SJSA1 (cell line): ENCODE measurements at regions not wholly inside any gene's neighbourhood (a gene's known extent, or its start where the extent isn't known, plus 50 kb on each side); places are given as distances from the start of the nearest gene placed in this dataset.

Experiments used
- DNase-seq, 2 experiments: peaks; one replicate each; pipeline ENCODE4 v3.0.0-alpha.2; 2015 to 2020; ENCODE audit warnings: low spot score in 2 of 2, low read depth in 1 of 2
- H3K27ac ChIP-seq: fragments of 250-450 bp; sonication (Bioruptor Pico); 2 replicates; pipeline ENCODE4 v1.5.1; 2020; ENCODE audit warnings: mild to moderate bottlenecking, moderate library complexity
- H3K27me3 ChIP-seq: fragments of 250-450 bp; sonication (Bioruptor Pico); replicated peaks from 2 replicates; pipeline ENCODE4 v1.5.1; 2020; ENCODE audit warnings: mild to moderate bottlenecking, moderate library complexity
- H3K36me3 ChIP-seq: fragments of 250-450 bp; sonication (Bioruptor Pico); 2 replicates; pipeline ENCODE4 v1.5.1; 2020; ENCODE audit warnings: mild to moderate bottlenecking
- H3K4me1 ChIP-seq: fragments of 250-450 bp; sonication (Bioruptor Pico); replicated peaks from 2 replicates; pipeline ENCODE4 v1.6.1; 2021; ENCODE audit warnings: mild to moderate bottlenecking
- H3K4me3 ChIP-seq: fragments of 250-450 bp; sonication (Bioruptor Pico); 2 replicates; pipeline ENCODE4 v1.5.1; 2020; ENCODE audit warnings: mild to moderate bottlenecking
- H3K9me3 ChIP-seq: fragments of 250-450 bp; sonication (Bioruptor Pico); replicated peaks from 2 replicates; pipeline ENCODE4 v1.5.1; 2020; ENCODE audit warnings: mild to moderate bottlenecking

- DNase-seq = no peak
- Histone ChIP-seq H3K27me3 (no peaks in the 10 kb centered on the region), H3K4me3 (no peak overlapping the region), H3K36me3 (no peaks in the 10 kb centered on the region), H3K9me3 (no peaks in the 10 kb centered on the region), H3K4me1 (peaks cover 67% of the 10 kb centered on the region), H3K27ac (peak overlapping the region; percentile 36)
Observed at GRCh38 chr1:94726981-94727685, 93.0 kb upstream of the SLC44A3 start.

DNA sequence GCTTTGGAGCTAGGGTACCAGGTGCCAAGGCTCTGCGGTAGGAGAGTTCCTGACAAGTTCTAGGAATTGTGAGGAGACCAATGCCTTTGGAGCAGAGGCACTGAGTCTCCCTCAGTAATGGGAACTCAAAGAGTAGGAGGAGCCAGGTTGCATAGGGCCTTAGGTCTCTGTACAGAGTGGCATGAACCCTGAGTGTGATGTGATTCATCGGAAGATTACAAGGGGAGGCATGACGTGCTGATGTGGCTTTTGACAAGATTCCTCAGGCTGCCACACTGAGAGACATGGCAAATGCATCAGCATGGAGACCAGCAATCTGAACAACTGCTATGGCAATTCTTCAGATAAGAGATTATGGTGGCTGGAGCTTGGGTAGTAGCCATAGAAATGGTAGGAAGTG lies 94.6 kb upstream of the SLC44A3 start:
- Histone ChIP-seq H3K27ac (peak overlapping the region; percentile 36), H3K4me3 (no peak overlapping the region), H3K27me3 (no peaks in the 10 kb centered on the region), H3K36me3 (no peaks in the 10 kb centered on the region), H3K4me1 (peaks cover 54% of the 10 kb centered on the region), H3K9me3 (no peaks in the 10 kb centered on the region)
- DNase-seq = peak in 1 of 2 experiments; percentile 67

- no peaks in the 10 kb centered on the region for H3K36me3 ChIP-seq
- DNase-seq = no peak
- no peaks in the 10 kb centered on the region for H3K27me3 ChIP-seq
- H3K27ac ChIP-seq = no peak overlapping the region
- H3K9me3 ChIP-seq = no peaks in the 10 kb centered on the region
- peaks cover 37% of the 10 kb centered on the region for H3K4me1 ChIP-seq
- no peak overlapping the region for H3K4me3 ChIP-seq
Observed at GRCh38 chr1:94723894-94724293, 96.3 kb upstream of the SLC44A3 start.

DNA sequence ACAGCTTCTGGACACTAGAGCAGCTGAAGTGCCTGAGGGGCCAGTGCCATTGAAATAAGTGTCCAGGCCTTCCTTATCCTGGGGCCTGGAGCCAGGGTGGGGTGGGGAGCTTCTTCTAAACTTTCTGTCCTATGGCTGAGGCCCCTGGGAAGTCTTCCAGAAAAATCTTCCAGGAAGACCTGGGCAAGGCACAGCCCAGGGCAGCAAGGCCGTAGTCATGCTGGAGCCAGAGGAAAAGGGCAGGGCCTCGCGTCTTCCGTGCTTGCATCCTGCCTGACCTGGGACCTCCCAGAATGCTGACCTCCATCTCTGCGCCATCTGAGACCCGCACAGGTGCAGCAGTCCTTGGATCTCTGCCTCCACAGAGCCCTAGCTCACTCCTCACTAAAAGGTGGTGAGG lies 96.7 kb upstream of the SLC44A3 start:
- no peak for DNase-seq
- Histone ChIP-seq H3K4me3 (no peak overlapping the region), H3K9me3 (no peaks in the 10 kb centered on the region), H3K27me3 (no peaks in the 10 kb centered on the region), H3K27ac (no peak overlapping the region), H3K36me3 (no peaks in the 10 kb centered on the region), H3K4me1 (peaks cover 33% of the 10 kb centered on the region)

- DNase-seq = no peak
- no peaks in the 10 kb centered on the region for H3K36me3 ChIP-seq
- no peak overlapping the region for H3K4me3 ChIP-seq
- no peak overlapping the region for H3K27ac ChIP-seq
- H3K27me3 ChIP-seq = no peaks in the 10 kb centered on the region
- peaks cover 22% of the 10 kb centered on the region for H3K4me1 ChIP-seq
- H3K9me3 ChIP-seq = no peaks in the 10 kb centered on the region
Observed at GRCh38 chr1:94722181-94722580, 98.0 kb upstream of the SLC44A3 start.

- H3K9me3 ChIP-seq = no peaks in the 10 kb centered on the region
- peaks cover 12% of the 10 kb centered on the region for H3K4me1 ChIP-seq
- H3K27ac ChIP-seq = no peak overlapping the region
- H3K27me3 ChIP-seq = no peaks in the 10 kb centered on the region
- no peak overlapping the region for H3K4me3 ChIP-seq
- no peaks in the 10 kb centered on the region for H3K36me3 ChIP-seq
- DNase-seq = no peak
Observed at GRCh38 chr1:94721240-94721639, 98.9 kb upstream of the SLC44A3 start.

DNA sequence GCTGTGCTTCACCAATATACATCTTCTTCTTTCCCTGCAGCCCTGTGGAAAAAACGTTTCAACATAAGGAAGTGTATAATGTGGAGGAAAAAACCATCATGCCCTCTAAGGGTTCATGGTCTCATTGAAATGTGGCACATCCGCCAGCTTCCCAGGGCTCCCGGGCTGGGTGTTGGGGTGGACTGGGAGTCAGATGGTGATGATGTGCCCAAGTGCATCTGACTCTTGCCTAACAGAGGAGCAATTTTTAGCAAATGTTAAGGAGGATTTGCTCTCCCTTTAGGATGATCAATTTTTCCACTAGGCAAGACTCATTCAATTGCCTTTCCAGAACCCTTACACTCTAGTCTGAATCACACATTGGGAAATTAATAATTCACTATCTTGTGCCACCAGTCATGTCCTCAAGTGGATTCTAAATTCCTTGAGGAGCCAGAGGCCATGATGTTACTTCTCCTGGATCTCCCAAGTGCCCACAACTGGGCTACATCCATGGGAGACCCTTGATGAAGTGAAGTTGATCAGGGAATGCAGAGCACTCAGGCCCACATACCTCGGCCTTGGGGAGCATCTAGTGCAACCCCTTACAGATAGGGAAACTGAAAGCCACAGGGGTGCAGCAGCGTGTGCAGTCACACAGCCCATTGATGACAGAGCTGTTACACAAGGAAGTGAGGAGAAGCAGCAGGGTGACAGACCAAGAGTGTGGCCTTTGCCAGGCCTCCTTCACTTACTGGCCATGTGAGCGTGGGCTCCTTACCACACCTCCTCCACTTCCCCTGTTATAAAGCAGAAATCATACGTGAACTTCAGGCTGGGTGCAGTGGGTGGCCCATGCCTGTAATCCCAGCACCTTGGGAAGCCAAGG lies 100.0 kb upstream of the SLC44A3 start:
- Histone ChIP-seq H3K4me3 (no peak overlapping the region), H3K27ac (no peak overlapping the region), H3K27me3 (no peaks in the 10 kb centered on the region), H3K4me1 (peaks cover 2% of the 10 kb centered on the region), H3K9me3 (no peaks in the 10 kb centered on the region), H3K36me3 (no peaks in the 10 kb centered on the region)
- no peak for DNase-seq

DNA sequence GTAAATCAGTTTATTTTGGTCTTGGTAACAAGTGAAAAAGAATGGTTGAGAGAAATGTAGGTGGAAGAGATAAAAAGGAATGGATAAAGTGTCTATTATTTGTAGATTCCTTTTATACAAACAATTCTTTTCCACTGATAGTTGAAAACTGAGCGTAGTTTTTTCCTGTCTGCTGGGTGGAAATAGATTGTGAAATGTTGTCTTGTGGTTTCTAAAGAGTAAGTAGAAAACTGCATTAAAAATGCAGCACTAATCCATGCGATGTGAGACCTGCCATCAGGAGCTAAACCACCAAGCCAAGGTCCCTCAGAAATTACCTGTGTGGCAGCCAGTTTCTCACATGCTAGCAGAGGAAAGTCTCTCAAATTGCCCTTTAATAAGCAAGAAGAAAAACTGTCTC lies 103.2 kb upstream of the SLC44A3 start:
- Histone ChIP-seq H3K9me3 (no peaks in the 10 kb centered on the region), H3K4me1 (peaks cover 19% of the 10 kb centered on the region), H3K27ac (no peak overlapping the region), H3K36me3 (no peaks in the 10 kb centered on the region), H3K4me3 (no peak overlapping the region), H3K27me3 (no peaks in the 10 kb centered on the region)
- DNase-seq = no peak

DNA sequence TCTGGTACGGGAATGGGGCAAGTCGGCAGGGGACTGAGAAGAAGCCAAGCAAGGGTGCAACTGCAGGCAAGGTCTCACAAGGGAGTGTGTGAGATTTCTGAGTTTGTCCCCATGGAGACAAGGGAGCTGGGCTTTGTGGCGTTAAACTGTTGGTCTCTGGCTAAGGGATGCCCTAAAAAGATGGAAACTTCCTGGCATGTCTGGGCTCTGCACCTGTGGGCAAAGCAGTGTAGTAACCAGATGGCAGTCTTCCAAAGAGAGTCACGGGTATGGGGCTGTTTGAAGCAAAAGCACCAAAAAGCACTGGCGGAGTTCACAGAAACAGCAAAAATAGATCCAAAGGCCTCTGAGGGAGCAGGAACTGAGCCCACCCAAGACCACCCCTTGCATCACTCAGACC lies 104.8 kb upstream of the SLC44A3 start:
- Histone ChIP-seq H3K36me3 (no peaks in the 10 kb centered on the region), H3K27me3 (no peaks in the 10 kb centered on the region), H3K4me3 (no peak overlapping the region), H3K27ac (no peak overlapping the region), H3K9me3 (no peaks in the 10 kb centered on the region), H3K4me1 (peaks cover 32% of the 10 kb centered on the region)
- no peak for DNase-seq

DNA sequence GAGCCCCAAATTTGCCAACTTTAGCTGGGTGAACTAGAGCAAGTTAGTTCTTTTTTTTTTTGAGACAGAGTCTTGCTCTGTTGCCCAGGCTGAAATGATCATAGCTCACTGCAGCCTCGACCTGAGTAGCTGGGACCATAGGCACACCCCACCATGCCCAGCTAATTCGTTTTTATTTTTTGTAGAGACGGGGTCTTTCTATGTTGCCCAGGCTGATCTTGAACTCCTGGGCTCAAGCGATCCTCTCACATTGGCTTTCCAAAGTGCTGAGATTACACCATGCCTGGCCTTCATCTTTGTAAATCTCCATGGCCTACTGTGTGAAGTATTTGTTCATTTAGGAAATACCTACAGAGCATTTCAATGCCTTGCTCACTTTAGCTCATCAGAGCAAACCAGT lies 105.6 kb upstream of the SLC44A3 start:
- DNase-seq = no peak
- Histone ChIP-seq H3K27ac (no peak overlapping the region), H3K4me3 (no peak overlapping the region), H3K9me3 (no peaks in the 10 kb centered on the region), H3K36me3 (no peaks in the 10 kb centered on the region), H3K4me1 (peaks cover 39% of the 10 kb centered on the region), H3K27me3 (no peaks in the 10 kb centered on the region)

DNA sequence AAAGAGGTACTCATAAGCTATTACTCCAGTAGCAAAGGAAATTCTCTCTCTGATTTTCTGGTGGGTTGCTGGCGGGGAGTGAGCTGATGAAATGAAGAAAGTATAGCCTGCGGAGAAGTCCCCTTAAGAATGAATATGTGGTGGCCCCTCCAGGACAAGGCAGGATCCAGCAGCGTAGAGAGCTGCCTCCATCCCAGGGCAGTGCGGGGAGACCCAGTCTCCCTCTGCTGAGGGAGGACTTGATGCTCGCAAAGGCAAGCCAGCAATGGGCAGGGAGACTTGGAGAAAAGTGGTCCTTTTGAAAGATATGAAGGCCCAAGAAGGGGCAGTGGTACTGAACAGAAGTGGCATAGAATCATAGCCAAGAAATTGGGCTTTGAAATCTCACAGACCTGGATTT lies 106.0 kb upstream of the SLC44A3 start:
- no peak for DNase-seq

GRCh38 chr1:94713472-94714141 lies 106.5 kb upstream of the SLC44A3 start:
- H3K27me3 ChIP-seq = no peaks in the 10 kb centered on the region
- H3K36me3 ChIP-seq = no peaks in the 10 kb centered on the region
- peaks cover 49% of the 10 kb centered on the region for H3K4me1 ChIP-seq
- DNase-seq = peak; percentile 68 to 86
- H3K27ac ChIP-seq = peak overlapping the region; percentile 35; the same call in 1 of the 2 replicates
- H3K4me3 ChIP-seq = no peak overlapping the region
- no peaks in the 10 kb centered on the region for H3K9me3 ChIP-seq

More for the DNA sequence above, 106.0 kb upstream of the SLC44A3 start:
- no peaks in the 10 kb centered on the region for H3K36me3 ChIP-seq
- H3K9me3 ChIP-seq = no peaks in the 10 kb centered on the region
- H3K4me3 ChIP-seq = no peak overlapping the region
- H3K27ac ChIP-seq = peak overlapping the region; percentile 20; the same call in 1 of the 2 replicates
- peaks cover 43% of the 10 kb centered on the region for H3K4me1 ChIP-seq
- H3K27me3 ChIP-seq = no peaks in the 10 kb centered on the region

GRCh38 chr1:94709891-94710581 lies 110.1 kb upstream of the SLC44A3 start:
- DNase-seq = peak; percentile 91 to 96
- Histone ChIP-seq H3K36me3 (no peaks in the 10 kb centered on the region), H3K4me3 (no peak overlapping the region), H3K4me1 (peaks cover 81% of the 10 kb centered on the region), H3K27me3 (no peaks in the 10 kb centered on the region), H3K27ac (peak overlapping the region; percentile 67), H3K9me3 (no peaks in the 10 kb centered on the region)
